GM19043 (cell line): ENCODE measurements at regions not wholly inside any gene's neighbourhood (a gene's known extent, or its start where the extent isn't known, plus 50 kb on each side); places are given as distances from the start of the nearest gene placed in this dataset.
A peak's percentile ranks its signal among the peaks of the same experiment; 100 is the strongest.
"Not testable (repeated sequence)": the region's sequence is repeated elsewhere in the genome, so short reads cannot be mapped to it uniquely, and the experiment has no call there.

Experiments
- ATAC-seq: cut with Tn5 transposase; IDR thresholded peaks from one replicate; pipeline ENCODE4 v1.9.1; 2021; ENCODE audit warnings: low read depth; ENCODE audit not compliant: unreplicated experiment

DNA sequence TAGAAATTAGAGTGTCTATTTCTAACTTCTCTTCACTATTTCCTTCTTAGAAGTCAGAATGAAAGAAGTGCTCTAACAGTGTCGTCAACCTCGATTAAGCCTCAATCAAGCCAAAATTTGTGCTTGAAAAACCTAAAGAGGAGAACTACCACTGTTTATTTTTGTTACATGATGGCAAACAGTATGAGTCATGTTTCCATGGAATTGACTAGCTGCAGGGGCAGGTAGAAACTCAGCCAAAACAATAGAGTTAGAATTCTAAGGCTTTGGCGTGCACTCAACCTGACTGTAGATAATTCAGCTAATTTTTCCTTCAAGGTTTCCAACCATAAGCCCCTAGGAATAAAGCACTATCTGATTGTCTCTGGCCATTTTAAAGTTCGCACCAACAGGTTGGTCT lies 415.9 kb downstream of the ETS1 start:
- ATAC-seq: no peak

- ATAC-seq: no peak
Measured at GRCh38 chr11:128165572-128165971, 421.8 kb downstream of the ETS1 start.

DNA sequence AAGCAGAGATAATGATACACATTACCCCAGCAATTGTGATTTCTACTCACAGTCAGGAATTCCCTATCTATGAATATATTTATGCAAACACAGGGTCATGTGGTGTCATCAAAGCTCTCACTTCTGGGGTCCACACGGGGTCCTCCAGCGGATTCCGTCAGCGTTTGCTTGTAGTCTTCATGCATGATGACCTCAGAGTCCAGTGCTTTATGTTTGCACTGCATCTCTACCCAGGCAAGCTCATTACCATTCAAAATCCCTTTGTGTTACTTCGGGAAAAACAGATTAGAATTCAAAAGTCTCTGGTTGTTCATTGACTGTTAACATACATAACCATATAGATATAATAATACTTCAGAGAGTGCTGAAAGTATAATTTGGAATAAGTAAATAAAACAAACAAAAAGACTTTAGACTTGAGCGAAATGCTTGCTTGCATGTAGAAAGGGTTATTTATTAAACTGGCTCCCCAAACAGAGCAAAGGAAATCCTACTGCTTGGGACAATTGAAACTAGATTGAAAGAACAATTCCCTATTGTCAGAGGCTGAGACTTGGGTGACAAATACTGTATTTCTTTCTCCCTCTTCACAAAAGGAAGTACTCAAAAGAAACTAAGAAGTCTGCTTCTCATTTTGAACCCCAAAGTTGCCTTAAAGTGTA lies 423.1 kb downstream of the ETS1 start:
- ATAC-seq: no peak

DNA sequence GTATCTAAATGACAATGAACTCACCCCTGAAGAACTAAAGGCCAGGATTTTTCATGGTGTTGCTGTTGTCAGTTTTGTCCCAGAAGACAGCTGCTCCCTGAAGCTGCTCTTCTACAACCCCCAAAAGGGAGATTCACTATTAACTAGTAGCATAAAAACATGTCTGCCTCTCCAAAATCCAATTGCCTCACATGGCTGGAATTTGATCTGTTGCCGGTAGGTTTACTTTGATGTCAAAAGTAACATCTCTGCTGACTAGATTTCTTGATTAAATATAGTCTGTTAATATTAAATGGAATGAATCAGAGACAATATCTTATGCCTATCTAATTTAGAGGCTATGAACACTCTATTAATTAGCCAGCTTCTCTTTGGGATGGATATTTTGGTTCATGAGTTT lies 425.4 kb downstream of the ETS1 start:
- no peak for ATAC-seq

- ATAC-seq: no peak
Measured at GRCh38 chr11:128161436-128161835, 425.9 kb downstream of the ETS1 start.

DNA sequence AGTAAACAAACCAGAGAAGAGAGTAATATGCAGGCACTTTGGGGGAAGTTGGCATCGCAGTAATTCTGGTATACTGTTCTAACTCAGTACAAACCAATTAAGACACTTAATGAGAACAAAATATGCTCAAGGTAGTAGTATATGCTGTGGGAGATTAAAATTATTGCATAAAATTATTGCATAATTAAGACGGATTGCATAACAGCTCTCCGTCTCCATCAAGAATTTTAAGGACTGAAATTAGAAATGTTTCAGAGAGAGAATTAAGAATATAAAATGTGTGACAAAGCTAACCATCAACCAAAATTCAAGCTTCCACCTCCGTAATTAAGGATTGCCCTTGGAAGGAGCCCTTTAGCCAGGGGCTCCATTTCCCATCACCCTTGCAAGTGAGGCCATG lies 428.5 kb downstream of the ETS1 start:
- no peak for ATAC-seq

GRCh38 chr11:128157423-128158298 lies 429.7 kb downstream of the ETS1 start:
- peak; percentile 87 for ATAC-seq

DNA sequence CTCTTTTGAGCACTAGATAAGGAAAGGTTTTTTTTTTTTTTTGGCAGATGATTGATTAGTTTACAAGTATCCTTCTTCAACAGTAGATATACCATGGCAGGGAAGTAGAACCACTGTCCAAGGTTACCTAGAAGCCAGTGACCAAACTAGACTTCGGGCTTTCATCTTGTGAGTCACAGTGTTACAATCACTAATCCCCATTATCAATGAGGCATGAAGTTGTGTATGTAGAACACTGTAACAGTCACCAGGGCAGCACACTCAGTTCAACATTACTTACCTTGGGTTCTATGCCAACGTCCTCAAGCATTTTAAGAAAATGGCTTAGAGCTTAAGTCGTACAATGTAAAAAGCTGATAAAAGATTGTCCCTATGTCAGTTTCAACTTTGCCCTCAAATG lies 430.9 kb downstream of the ETS1 start:
- ATAC-seq: no peak

- no peak for ATAC-seq
Measured at GRCh38 chr11:128155590-128155989, 431.8 kb downstream of the ETS1 start.

DNA sequence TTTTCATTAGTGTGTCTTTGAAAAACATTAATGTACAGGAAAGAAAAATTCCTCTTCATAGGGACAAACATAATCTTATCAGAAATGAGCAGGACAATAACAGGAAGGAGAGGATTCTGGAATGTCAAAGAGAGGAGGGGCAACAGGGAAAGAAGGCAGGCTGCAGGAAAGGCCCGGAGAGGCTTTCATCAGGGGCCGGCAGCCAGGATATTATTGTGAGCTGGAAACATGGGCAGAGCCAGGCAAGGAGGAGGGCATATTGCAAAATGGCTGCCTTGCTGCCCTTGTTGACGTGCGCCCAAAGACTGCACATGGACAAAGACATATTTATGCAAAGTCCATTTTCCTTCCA lies 433.7 kb downstream of the ETS1 start:
- no peak for ATAC-seq

DNA sequence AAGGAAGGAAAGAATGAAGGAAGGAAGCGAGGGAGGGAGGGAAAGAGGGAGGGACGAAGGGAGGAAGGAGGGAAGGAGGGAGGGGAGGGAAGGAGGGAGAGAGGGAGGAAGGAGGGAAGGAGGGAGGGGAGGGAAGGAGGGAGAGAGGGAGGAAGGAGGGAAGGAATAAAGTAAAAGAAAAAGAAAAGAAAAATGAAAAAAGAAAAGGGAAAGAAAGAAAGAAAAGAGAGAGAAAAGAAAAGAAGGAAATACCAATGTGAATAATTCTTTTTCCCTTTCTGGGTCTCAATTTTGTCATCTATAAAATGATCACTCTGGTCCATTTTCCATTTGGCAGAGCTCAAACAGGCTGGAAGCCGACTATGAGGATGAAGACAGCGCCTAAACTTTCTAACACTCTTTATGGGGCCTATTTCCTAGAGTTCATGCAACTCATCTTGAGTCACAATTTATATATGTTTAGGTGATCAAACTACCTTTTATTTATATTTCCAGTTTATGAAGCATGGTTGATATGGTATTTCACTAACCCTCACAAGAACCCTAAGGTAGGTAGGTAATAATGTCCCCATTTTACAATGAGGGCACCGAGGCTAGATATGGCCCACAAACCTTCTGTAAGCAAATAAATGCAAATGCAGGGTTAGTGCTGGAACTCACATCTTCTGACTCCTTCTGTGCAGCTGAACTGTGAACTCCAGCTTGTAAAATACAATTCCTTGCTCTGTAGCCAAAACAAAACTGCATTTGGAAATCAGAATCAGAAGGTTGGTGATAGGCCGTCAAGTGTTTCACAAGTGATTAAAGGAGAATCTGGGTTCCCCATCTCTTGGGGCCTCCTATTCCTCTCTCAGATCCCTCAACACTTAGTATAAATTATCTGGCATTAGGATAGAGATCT lies 434.3 kb downstream of the ETS1 start:
- ATAC-seq: no peak

- ATAC-seq: no peak
Measured at GRCh38 chr11:128151780-128152179, 435.6 kb downstream of the ETS1 start.

GRCh38 chr11:128151338-128151737 lies 436.0 kb downstream of the ETS1 start:
- no peak for ATAC-seq

GRCh38 chr11:128148208-128148607 lies 439.1 kb downstream of the ETS1 start:
- ATAC-seq: no peak

DNA sequence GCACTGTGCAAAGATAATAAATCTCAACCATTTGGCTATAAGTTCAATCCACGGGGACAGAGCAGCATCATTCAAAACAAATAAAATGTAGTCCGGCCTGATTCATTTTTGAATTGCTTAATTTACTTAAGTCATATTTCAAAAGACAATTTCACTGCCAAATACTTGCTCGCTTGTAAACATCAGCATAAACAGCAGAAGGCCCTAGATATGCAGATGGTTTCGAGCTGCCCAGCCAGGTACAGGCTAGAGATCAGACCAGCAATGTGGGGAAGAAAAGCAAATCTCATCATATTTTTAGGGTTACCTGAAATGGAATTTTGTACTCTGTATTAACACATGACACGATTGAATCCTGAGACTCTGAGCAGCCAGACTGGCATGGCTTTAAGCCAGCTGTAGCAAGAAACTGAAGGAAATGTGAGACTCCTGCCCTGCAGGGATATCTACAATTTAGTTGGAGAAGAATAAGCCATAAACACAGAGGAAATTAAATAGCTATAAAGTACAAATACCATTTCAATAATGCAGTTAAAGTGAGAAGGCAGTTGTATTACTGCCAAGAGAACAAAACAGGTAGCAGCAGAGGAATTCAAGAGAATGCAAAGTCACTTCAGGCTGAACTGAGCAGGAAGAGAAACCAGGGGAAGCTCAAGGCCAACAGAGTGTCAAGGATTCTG lies 440.3 kb downstream of the ETS1 start:
- no peak for ATAC-seq

DNA sequence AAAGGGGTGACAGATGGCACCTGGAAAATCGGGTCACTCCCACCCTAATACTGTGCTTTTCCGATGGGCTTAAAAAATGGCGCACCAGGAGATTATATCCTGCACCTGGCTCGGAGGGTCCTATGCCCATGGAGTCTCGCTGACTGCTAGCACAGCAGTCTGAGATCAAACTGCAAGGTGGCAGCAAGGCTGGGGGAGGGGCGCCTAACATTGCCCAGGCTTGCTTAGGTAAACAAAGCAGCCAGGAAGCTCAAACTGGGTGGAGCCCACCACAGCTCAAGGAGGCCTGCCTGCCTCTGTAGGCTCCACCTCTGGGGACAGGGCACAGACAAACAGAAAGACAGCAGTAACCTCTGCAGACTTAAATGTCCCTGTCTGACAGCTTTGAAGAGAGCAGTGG lies 447.1 kb downstream of the ETS1 start:
- not testable (repeated sequence) for ATAC-seq

- ATAC-seq: no peak
Measured at GRCh38 chr11:128135451-128135850, 451.9 kb downstream of the ETS1 start.

DNA sequence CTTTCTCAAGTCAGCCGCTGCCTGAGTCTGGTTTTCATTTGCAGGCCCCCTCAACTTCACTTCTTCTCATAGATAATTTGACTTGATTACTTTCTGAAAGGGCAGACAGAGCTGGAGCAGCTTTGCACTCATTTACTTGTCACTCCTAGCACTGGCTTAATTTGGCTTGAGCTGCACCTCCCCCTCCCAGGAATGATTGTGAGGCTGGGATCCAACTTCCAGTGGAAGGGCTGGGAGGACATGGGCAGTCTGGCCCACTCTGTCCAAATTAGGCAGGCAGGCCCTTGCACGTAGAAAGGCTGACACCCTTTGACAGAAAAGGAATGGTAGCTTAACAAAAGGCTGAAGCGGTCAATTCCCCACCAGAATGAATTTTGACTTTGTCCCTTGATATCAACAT lies 453.9 kb downstream of the ETS1 start:
- ATAC-seq: no peak

- no peak for ATAC-seq
Measured at GRCh38 chr11:128130052-128130451, 457.3 kb downstream of the ETS1 start.

DNA sequence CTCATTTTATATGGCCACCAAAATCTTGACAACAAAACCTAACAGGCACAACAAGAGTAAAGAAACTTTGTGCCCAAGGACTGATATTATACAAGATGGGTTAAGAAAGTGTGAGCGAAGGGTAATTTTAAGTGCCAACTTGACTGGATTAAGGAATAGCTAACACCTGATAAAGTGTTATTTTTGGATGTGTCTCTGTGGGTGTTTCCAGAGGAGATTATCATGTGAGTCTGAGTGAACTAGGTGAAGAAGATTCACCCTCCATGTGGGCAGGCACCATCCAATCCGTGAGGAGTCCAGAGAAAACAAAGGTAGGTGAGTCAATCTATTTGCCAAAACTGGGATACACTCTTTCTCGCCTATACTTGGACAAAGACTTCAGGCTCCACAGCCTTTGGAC lies 461.6 kb downstream of the ETS1 start:
- no peak for ATAC-seq

- no peak for ATAC-seq
Measured at GRCh38 chr11:128116885-128117284, 470.5 kb downstream of the ETS1 start.
